Thymus (tissue), 11 donors: ENCODE measurements at regions not wholly inside any gene's neighbourhood (a gene's known extent, or its start where the extent isn't known, plus 50 kb on each side); places are given as distances from the start of the nearest gene placed in this dataset.

Experiments
- DNase-seq, 9 donors: peaks; one replicate each; pipeline ENCODE4 v3.0.0-alpha.2; 2013; ENCODE audit warnings: low spot score in 9 of 9, low read depth in 6 of 9, missing footprints in 1 of 9
- H3K27ac ChIP-seq, 2 donors: one replicate each; pipeline ENCODE4 v1.5.1; 2013; ENCODE audit warnings: control low read depth in 1 of 2, low read depth in 1 of 2, low read length in 1 of 2, mild to moderate bottlenecking in 1 of 2, moderate library complexity in 1 of 2
- H3K27me3 ChIP-seq, 2 donors: one replicate each; pipeline ENCODE4 v1.5.1; 2013; ENCODE audit warnings: low read length in 1 of 2; ENCODE audit not compliant: control insufficient read depth in 2 of 2, insufficient read depth in 1 of 2
- H3K36me3 ChIP-seq, 2 donors: one replicate each; pipeline ENCODE4 v1.5.1; 2013; ENCODE audit warnings: low read length in 1 of 2, mild to moderate bottlenecking in 1 of 2, moderate library complexity in 1 of 2; ENCODE audit not compliant: control insufficient read depth in 2 of 2, insufficient read depth in 2 of 2
- H3K4me1 ChIP-seq, 2 donors: one replicate each; pipeline ENCODE4 v1.5.1; 2013; ENCODE audit warnings: low read length in 2 of 2; ENCODE audit not compliant: control insufficient read depth in 2 of 2, insufficient read depth in 2 of 2
- H3K4me3 ChIP-seq, 2 donors: one replicate each; pipeline ENCODE4 v1.5.1; 2013; ENCODE audit warnings: low read length in 2 of 2, control low read depth in 1 of 2, mild to moderate bottlenecking in 1 of 2
- H3K9me3 ChIP-seq, 2 donors: one replicate each; pipeline ENCODE4 v1.5.1; 2013; ENCODE audit warnings: low read length in 1 of 2, mild to moderate bottlenecking in 1 of 2; ENCODE audit not compliant: control insufficient read depth in 2 of 2, insufficient read depth in 1 of 2
- WGBS: extraction: QIAGEN DNeasy Blood & Tissue Kit; methylation state at CpG from one replicate; pipeline ENCODE4 v1.1.7; 2013; 5-methylcytosine and 5-hydroxymethylcytosine counted together
- donor health status: healthy.

DNA sequence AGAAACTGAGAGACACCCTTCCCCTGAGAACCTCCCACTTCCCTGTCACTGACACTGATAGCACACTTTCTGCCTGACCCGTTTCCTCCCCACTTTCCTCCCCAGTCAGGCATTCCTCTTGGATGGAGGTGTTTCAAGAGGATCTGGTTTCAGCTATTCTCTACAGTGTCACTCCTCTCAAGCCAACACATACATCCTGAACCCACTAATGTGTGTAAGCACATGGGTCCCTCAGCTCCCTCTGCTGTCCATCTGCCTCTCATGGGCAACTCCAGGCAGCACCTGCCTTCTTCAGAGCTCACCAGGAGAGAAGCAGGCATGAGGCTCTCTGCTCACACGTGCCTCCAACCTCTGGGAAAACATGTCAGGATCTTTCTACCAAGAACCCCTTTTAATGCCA is 207.6 kb downstream of the NAF1 start:
- 58% methylated on average over 2 of the region's 2 CpGs for WGBS
- no peak for DNase-seq

DNA sequence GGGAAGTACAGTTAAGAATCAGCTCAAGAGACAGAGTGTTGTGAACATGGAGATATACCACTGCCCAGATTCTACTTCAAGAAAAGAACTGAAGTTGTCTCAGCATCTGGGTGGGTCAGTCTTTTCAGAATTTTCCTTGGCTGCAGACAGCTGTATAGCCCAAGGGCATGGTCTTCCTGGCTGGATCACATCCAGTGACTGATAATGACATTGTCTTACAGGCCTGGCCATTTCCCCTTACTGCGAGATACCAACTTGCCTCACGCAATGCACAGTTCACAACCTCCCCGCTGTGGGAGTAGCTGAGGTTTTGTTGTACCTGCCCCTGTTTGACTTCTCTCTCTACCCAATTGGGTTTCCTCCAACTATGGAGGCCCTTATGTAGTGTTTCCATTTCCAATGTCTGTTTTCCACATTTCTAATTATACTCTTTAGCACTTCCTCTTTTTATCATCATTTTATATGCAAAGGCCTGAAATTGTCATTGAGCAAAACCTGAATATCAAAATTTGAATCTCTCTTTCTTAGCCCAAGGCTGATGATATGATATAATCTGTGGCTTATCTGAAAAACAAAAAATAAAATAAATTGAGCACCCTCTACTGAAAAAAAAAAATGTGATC is 209.1 kb downstream of the NAF1 start:
- DNase-seq, result no peak
- Histone ChIP-seq H3K9me3 (no peaks in the 10 kb centered on the region), H3K4me3 (no peak overlapping the region), H3K4me1 (no peaks in the 10 kb centered on the region), H3K27ac (no peak overlapping the region), H3K36me3 (no peaks in the 10 kb centered on the region), H3K27me3 (no peaks in the 10 kb centered on the region)
- WGBS, result 96% methylated on average over 3 of the region's 3 CpGs

More for the DNA sequence above, 207.6 kb downstream of the NAF1 start:
- Histone ChIP-seq H3K4me3 (no peak overlapping the region), H3K4me1 (no peaks in the 10 kb centered on the region), H3K27me3 (no peaks in the 10 kb centered on the region), H3K36me3 (no peaks in the 10 kb centered on the region), H3K27ac (no peak overlapping the region), H3K9me3 (no peaks in the 10 kb centered on the region)

DNA sequence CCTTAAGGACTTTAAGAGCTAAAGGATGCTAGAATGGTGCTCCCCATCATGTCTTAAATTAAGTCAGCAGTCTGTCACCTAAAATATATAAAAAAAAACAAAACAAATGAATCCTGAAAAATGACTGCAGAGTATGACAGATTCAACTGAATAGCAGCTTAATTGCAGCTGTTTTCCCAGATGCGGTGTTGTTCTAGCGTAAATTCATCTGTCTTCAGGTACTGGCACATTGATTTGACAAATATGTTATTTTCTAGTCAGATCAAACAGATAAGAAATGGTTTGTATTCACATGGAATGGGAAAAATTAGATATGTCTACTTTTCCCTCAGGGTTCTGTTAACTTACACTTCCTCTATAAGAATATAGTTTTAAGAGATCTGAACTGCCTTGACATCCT is 211.7 kb downstream of the NAF1 start:
- H3K4me1 ChIP-seq, result no peaks in the 10 kb centered on the region
- 96% methylated on average over 2 of the region's 2 CpGs for WGBS

DNA sequence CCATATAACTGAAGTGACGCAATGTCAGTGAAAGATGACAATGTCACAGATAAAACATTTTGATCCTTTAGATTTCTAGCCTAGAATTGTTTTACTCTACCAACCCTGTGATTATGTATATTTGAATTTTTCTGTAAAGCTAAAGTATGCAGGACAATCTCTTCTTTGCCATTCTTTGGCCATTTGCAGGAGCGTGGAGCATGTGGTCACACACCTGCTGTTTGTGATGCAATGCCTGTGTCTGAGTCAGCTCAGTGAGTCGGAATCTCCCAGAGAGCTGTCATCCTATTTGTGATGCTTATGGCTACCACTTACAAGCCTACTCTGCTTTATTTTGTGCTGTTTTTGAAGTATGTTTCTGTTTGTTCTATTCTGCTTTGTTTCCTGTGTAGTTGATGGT is 214.5 kb downstream of the NAF1 start:
- Histone ChIP-seq H3K4me3 (no peak overlapping the region), H3K27ac (no peak overlapping the region), H3K4me1 (no peaks in the 10 kb centered on the region), H3K27me3 (no peaks in the 10 kb centered on the region), H3K36me3 (no peaks in the 10 kb centered on the region), H3K9me3 (no peaks in the 10 kb centered on the region)
- 92% methylated on average over 3 of the region's 3 CpGs for WGBS
- no peak for DNase-seq

More for the DNA sequence above, 211.7 kb downstream of the NAF1 start:
- DNase-seq, result no peak
- Histone ChIP-seq H3K36me3 (no peaks in the 10 kb centered on the region), H3K27ac (no peak overlapping the region), H3K4me3 (no peak overlapping the region), H3K9me3 (no peaks in the 10 kb centered on the region), H3K27me3 (no peaks in the 10 kb centered on the region)

DNA sequence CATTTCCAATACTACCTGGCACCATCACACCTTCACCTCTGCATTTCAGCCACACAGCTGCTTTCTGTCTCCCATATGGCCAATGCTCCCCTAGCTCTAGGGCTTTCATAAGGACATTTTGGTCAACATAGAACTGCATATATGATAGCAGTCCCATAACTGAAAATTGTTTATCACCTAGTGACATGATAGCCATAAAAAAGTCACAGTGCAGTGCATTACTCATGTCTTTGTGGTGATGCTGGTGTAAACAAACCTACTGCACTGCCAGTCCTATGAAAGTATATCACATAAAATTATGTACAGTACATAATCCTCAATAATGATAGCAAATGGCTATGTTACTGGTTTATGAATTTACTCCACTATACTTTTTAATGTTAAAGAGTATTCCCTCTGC is 221.0 kb downstream of the NAF1 start:
- no peak for DNase-seq
- Histone ChIP-seq H3K27me3 (no peaks in the 10 kb centered on the region), H3K9me3 (no peaks in the 10 kb centered on the region), H3K4me3 (no peak overlapping the region), H3K4me1 (no peaks in the 10 kb centered on the region), H3K36me3 (no peaks in the 10 kb centered on the region), H3K27ac (no peak overlapping the region)

DNA sequence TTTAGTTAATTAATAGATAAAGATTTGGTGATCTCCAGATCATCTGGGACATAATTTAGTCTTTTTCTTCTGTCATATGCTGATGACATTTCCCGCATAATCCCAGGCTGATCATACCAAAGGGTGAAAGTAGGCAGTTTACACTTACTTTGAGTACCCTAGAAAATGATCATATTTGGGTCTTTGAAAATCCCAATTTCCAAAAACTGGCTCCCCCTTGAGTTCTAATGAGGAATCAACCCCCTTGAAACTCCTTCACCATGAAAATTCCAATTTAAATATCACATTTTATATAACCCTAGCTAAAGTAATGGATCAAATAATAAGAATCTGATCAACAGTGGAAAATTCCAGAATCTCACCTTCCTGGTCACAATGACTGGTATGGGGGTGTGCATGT is 223.4 kb downstream of the NAF1 start:
- Histone ChIP-seq H3K4me1 (no peaks in the 10 kb centered on the region), H3K4me3 (no peak overlapping the region), H3K27ac (no peak overlapping the region), H3K9me3 (no peaks in the 10 kb centered on the region), H3K36me3 (no peaks in the 10 kb centered on the region), H3K27me3 (no peaks in the 10 kb centered on the region)
- WGBS, result 68% methylated on average over 1 of the region's 1 CpG
- DNase-seq, result no peak

DNA sequence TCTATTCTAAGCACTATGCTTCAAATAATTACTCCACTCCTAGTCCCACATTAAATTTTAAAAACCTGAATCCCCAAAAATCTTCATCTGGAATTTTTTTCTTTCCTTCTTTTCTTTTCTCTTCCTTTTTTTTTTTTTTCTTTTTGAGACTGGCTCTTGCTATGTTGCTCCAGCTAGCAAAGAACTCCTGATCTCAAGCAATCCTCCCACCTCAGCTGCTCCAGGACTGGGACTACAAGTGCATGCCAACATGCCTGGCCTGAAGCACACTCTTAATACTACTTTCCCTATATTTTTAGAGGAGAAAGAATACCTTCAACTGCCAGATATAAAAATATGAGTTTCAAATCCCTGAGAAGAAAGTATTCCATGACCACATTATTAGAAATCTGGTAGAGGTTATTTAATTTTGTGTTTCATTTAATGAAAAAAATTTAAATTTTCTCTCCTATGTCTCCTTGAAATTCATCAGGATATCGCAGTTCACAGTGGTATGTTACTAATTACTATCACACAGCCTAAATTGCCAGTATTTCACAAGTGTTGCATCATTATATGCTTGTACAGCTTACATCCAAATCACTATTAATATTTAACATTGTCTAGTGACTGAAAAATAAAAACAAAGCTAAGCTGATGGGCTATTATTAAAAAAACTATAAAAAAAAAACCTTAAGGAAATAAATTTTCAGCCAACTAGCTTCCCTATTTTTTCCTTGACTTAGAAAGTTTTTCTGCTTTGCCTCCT is 227.8 kb downstream of the NAF1 start:
- no peak for DNase-seq
- no peak overlapping the region for H3K27ac ChIP-seq
- no peaks in the 10 kb centered on the region for H3K4me1 ChIP-seq
- no peaks in the 10 kb centered on the region for H3K27me3 ChIP-seq
- 86% methylated on average over 1 of the region's 1 CpG for WGBS
- no peaks in the 10 kb centered on the region for H3K36me3 ChIP-seq
- no peaks in the 10 kb centered on the region for H3K9me3 ChIP-seq
- no peak overlapping the region for H3K4me3 ChIP-seq

DNA sequence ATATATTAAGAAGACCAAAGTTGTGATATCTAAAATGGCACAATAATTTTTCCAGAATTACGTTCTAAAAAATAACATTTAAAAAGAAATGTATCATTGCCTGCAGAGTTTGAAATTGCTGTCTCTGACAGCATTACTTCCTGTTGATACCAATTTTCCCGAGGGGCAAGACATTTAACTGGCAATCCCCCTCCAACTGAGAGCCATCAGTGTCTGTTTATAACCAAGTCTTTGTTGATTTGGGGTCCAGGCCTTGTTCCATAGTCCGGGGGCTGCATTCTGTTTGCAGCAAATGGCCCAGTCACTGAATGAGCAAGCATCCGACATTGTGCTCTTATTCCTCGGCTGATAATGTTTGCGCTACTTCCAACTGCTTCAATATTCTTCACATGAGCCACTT is 231.5 kb downstream of the NAF1 start:
- 88% methylated on average over 6 of the region's 6 CpGs for WGBS
- Histone ChIP-seq H3K27me3 (no peaks in the 10 kb centered on the region), H3K4me3 (no peak overlapping the region), H3K9me3 (no peaks in the 10 kb centered on the region), H3K36me3 (no peaks in the 10 kb centered on the region), H3K4me1 (no peaks in the 10 kb centered on the region), H3K27ac (no peak overlapping the region)
- no peak for DNase-seq

DNA sequence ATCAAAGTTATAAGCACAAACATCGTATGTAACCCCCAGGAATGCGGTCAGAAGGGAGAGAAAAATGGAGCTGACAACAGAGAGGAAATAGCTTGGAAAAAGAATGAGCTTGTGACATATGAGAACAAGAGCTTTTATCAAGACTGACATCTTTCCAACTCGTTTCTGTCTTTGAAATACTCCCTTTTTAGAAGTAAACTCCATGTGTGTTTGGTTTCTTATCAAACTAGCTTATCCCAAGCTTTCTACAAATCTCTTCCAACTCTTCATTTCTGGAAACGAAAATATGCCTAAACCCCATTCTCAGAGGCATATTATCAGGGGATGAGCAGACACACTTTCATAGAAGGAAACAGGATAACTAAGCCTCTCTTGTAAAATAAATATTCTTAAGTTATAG is 235.4 kb downstream of the NAF1 start:
- Histone ChIP-seq H3K9me3 (no peaks in the 10 kb centered on the region), H3K36me3 (no peaks in the 10 kb centered on the region), H3K4me1 (no peaks in the 10 kb centered on the region), H3K27me3 (no peaks in the 10 kb centered on the region), H3K27ac (no peak overlapping the region), H3K4me3 (no peak overlapping the region)
- 58% methylated on average over 4 of the region's 4 CpGs for WGBS
- no peak for DNase-seq
